NCI-H2029 treated with DMSO at 0.1 percent for 48 hours (cell line): ENCODE measurements at regions not wholly inside any gene's neighbourhood (a gene's known extent, or its start where the extent isn't known, plus 50 kb on each side); places are given as distances from the start of the nearest gene placed in this dataset.

Experiments
- DNase-seq: peaks from one replicate; lab custom pipeline; 2025; lab: John Stamatoyannopoulos, UW

GRCh38 chr13:31853643-31854326 is 114.5 kb downstream of the RXFP2 start:
- no peak for DNase-seq

GRCh38 chr13:31859571-31859970 is 120.2 kb downstream of the RXFP2 start:
- no peak for DNase-seq

GRCh38 chr13:31860002-31860401 is 120.7 kb downstream of the RXFP2 start:
- DNase-seq: no peak

- no peak for DNase-seq
These were observed 123.5 kb downstream of the RXFP2 start for GRCh38 chr13:31862828-31863227.

- DNase-seq: no peak
These were observed 125.0 kb downstream of the RXFP2 start for GRCh38 chr13:31864307-31864706.

GRCh38 chr13:31866099-31866498 is 126.8 kb downstream of the RXFP2 start:
- DNase-seq: no peak

GRCh38 chr13:31867709-31868108 is 128.4 kb downstream of the RXFP2 start:
- no peak for DNase-seq

GRCh38 chr13:31869582-31869981 is 130.3 kb downstream of the RXFP2 start:
- DNase-seq: no peak

GRCh38 chr13:31870511-31870910 is 131.2 kb downstream of the RXFP2 start:
- no peak for DNase-seq

GRCh38 chr13:31873145-31873544 is 133.8 kb downstream of the RXFP2 start:
- DNase-seq: no peak

- DNase-seq: no peak
These were observed 135.8 kb downstream of the RXFP2 start for GRCh38 chr13:31875134-31875533.

- DNase-seq: no peak
These were observed 138.7 kb downstream of the RXFP2 start for GRCh38 chr13:31878052-31878451.

- DNase-seq: no peak
These were observed 139.2 kb downstream of the RXFP2 start for GRCh38 chr13:31878495-31878894.

- no peak for DNase-seq
These were observed 139.6 kb downstream of the RXFP2 start for GRCh38 chr13:31878955-31879354.

GRCh38 chr13:31880851-31881494 is 141.6 kb downstream of the RXFP2 start:
- DNase-seq: no peak

- no peak for DNase-seq
These were observed 142.2 kb downstream of the RXFP2 start for GRCh38 chr13:31881495-31881882.

- DNase-seq: no peak
These were observed 143.5 kb downstream of the RXFP2 start for GRCh38 chr13:31882794-31883193.

GRCh38 chr13:31884556-31884955 is 145.2 kb downstream of the RXFP2 start:
- DNase-seq: no peak

- DNase-seq: no peak
These were observed 145.6 kb upstream of the FRY start for GRCh38 chr13:31885994-31886393.

- no peak for DNase-seq
These were observed 144.3 kb upstream of the FRY start for GRCh38 chr13:31887286-31887685.

GRCh38 chr13:31890946-31891345 is 140.6 kb upstream of the FRY start:
- no peak for DNase-seq

- DNase-seq: no peak
These were observed 140.1 kb upstream of the FRY start for GRCh38 chr13:31891472-31891871.

GRCh38 chr13:31894931-31895330 is 136.6 kb upstream of the FRY start:
- no peak for DNase-seq

GRCh38 chr13:31895691-31896090 is 135.9 kb upstream of the FRY start:
- DNase-seq: no peak
